Activated naive CD8-positive, alpha-beta T cell treated with anti-CD3 and anti-CD28 coated beads, Interleukin-2, amount 10 ng/mL, durations not matched to agents 7 days and 5 days (primary cell): ENCODE measurements at regions not wholly inside any gene's neighbourhood (a gene's known extent, or its start where the extent isn't known, plus 50 kb on each side); places are given as distances from the start of the nearest gene placed in this dataset.

ENCODE experiments used
- ATAC-seq: fragments of 150-1000 bp; cut with Tn5 transposase; one replicate; pipeline ENCODE4 v1.10.0; 2021; ENCODE audit warnings: low read depth, moderate library complexity
- POLR2A ChIA-PET: fragments of 350-600 bp; sonication (Branson Sonifier 250); formaldehyde crosslinking; loops from one replicate; lab custom pipeline; 2021; ENCODE audit warnings: antibody characterized with exemption; lab: Charles Lee
- DNase-seq: peaks from one replicate; pipeline ENCODE4 v3.0.0; 2021
- H3K27ac Mint-ChIP-seq: one replicate; pipeline ENCODE4 v1.8.0; 2022; ENCODE audit warnings: mild to moderate bottlenecking, mixed read lengths
- H3K27me3 Mint-ChIP-seq: one replicate; pipeline ENCODE4 v1.8.0; 2022; ENCODE audit warnings: mild to moderate bottlenecking, moderate library complexity, mixed read lengths
- H3K36me3 Mint-ChIP-seq: one replicate; pipeline ENCODE4 v1.8.0; 2021; ENCODE audit warnings: mild to moderate bottlenecking, mixed read lengths
- H3K4me1 Mint-ChIP-seq: one replicate; pipeline ENCODE4 v1.8.0; 2021; ENCODE audit warnings: mixed read lengths
- H3K4me3 Mint-ChIP-seq: one replicate; pipeline ENCODE4 v1.8.0; 2022; ENCODE audit warnings: mild to moderate bottlenecking, moderate library complexity, mixed read lengths
- H3K9me3 Mint-ChIP-seq: one replicate; pipeline ENCODE4 v1.8.0; 2021; ENCODE audit warnings: mixed read lengths

GRCh38 chr12:125387206-125387605 lies 322.0 kb downstream of the AACS start:
- no peak for DNase-seq
- no peaks in the 10 kb centered on the region for H3K36me3 Mint-ChIP-seq
- H3K4me3 Mint-ChIP-seq, result no peak overlapping the region
- no peaks in the 10 kb centered on the region for H3K4me1 Mint-ChIP-seq
- no peaks in the 10 kb centered on the region for H3K9me3 Mint-ChIP-seq
- no peak for ATAC-seq
- POLR2A ChIA-PET, result no interaction called here
- H3K27me3 Mint-ChIP-seq, result peaks cover 2% of the 10 kb centered on the region
- no peak overlapping the region for H3K27ac Mint-ChIP-seq

- POLR2A ChIA-PET, result no interaction called here
- H3K27ac Mint-ChIP-seq, result no peak overlapping the region
- H3K9me3 Mint-ChIP-seq, result no peaks in the 10 kb centered on the region
Measured at GRCh38 chr12:125389061-125389697, 323.9 kb downstream of the AACS start.

GRCh38 chr12:125393569-125393968 lies 328.3 kb downstream of the AACS start:
- H3K36me3 Mint-ChIP-seq, result no peaks in the 10 kb centered on the region
- no peak overlapping the region for H3K27ac Mint-ChIP-seq
- H3K4me3 Mint-ChIP-seq, result no peak overlapping the region
- no peaks in the 10 kb centered on the region for H3K4me1 Mint-ChIP-seq
- POLR2A ChIA-PET, result no interaction called here
- H3K27me3 Mint-ChIP-seq, result peaks cover 2% of the 10 kb centered on the region
- ATAC-seq (no peak), DNase-seq (no peak)
- H3K9me3 Mint-ChIP-seq, result peaks cover 3% of the 10 kb centered on the region

More at GRCh38 chr12:125389061-125389697, 323.9 kb downstream of the AACS start:
- Mint-ChIP-seq H3K36me3 (no peaks in the 10 kb centered on the region), H3K4me1 (no peaks in the 10 kb centered on the region), H3K27me3 (peaks cover 2% of the 10 kb centered on the region), H3K4me3 (no peak overlapping the region)
- ATAC-seq (no peak), DNase-seq (no peak)

- POLR2A ChIA-PET, result no interaction called here
- peaks cover 3% of the 10 kb centered on the region for H3K9me3 Mint-ChIP-seq
- no peaks in the 10 kb centered on the region for H3K36me3 Mint-ChIP-seq
- H3K4me1 Mint-ChIP-seq, result no peaks in the 10 kb centered on the region
- peaks cover 1% of the 10 kb centered on the region for H3K27me3 Mint-ChIP-seq
- ATAC-seq (no peak), DNase-seq (no peak)
- no peak overlapping the region for H3K27ac Mint-ChIP-seq
- H3K4me3 Mint-ChIP-seq, result no peak overlapping the region
Measured at GRCh38 chr12:125395583-125396215, 330.5 kb downstream of the AACS start.

- no peaks in the 10 kb centered on the region for H3K4me1 Mint-ChIP-seq
- ATAC-seq, result no peak
- no peak overlapping the region for H3K27ac Mint-ChIP-seq
- no peak for DNase-seq
- peaks cover 3% of the 10 kb centered on the region for H3K9me3 Mint-ChIP-seq
- POLR2A ChIA-PET, result no interaction called here
- H3K4me3 Mint-ChIP-seq, result no peak overlapping the region
- H3K36me3 Mint-ChIP-seq, result no peaks in the 10 kb centered on the region
- peaks cover 2% of the 10 kb centered on the region for H3K27me3 Mint-ChIP-seq
Measured at GRCh38 chr12:125399489-125399888, 334.3 kb downstream of the AACS start.

GRCh38 chr12:125402874-125403789 lies 337.9 kb downstream of the AACS start:
- Mint-ChIP-seq H3K27ac (no peak overlapping the region), H3K27me3 (peaks cover 2% of the 10 kb centered on the region), H3K4me1 (no peaks in the 10 kb centered on the region), H3K36me3 (no peaks in the 10 kb centered on the region), H3K9me3 (no peaks in the 10 kb centered on the region), H3K4me3 (no peak overlapping the region)
- ATAC-seq (no peak), DNase-seq (peak; percentile 32)
- POLR2A ChIA-PET, result no interaction called here

GRCh38 chr12:125403843-125404242 lies 338.6 kb downstream of the AACS start:
- Mint-ChIP-seq H3K4me3 (no peak overlapping the region), H3K4me1 (no peaks in the 10 kb centered on the region), H3K27me3 (peaks cover 2% of the 10 kb centered on the region), H3K36me3 (no peaks in the 10 kb centered on the region), H3K9me3 (no peaks in the 10 kb centered on the region), H3K27ac (no peak overlapping the region)
- POLR2A ChIA-PET, result no interaction called here
- no peak for ATAC-seq
- no peak for DNase-seq

GRCh38 chr12:125406131-125406530 lies 340.9 kb downstream of the AACS start:
- POLR2A ChIA-PET, result no interaction called here
- H3K4me1 Mint-ChIP-seq, result no peaks in the 10 kb centered on the region
- ATAC-seq, result no peak
- H3K27me3 Mint-ChIP-seq, result no peaks in the 10 kb centered on the region
- H3K27ac Mint-ChIP-seq, result no peak overlapping the region
- no peaks in the 10 kb centered on the region for H3K9me3 Mint-ChIP-seq
- no peak for DNase-seq
- no peak overlapping the region for H3K4me3 Mint-ChIP-seq
- no peaks in the 10 kb centered on the region for H3K36me3 Mint-ChIP-seq

- Mint-ChIP-seq H3K27me3 (no peaks in the 10 kb centered on the region), H3K4me3 (no peak overlapping the region), H3K4me1 (no peaks in the 10 kb centered on the region), H3K36me3 (no peaks in the 10 kb centered on the region), H3K9me3 (no peaks in the 10 kb centered on the region), H3K27ac (no peak overlapping the region)
- ATAC-seq (no peak), DNase-seq (no peak)
- POLR2A ChIA-PET, result no interaction called here
Measured at GRCh38 chr12:125408718-125409117, 343.5 kb downstream of the AACS start.

- no peaks in the 10 kb centered on the region for H3K36me3 Mint-ChIP-seq
- H3K4me3 Mint-ChIP-seq, result no peak overlapping the region
- POLR2A ChIA-PET, result no interaction called here
- H3K27ac Mint-ChIP-seq, result no peak overlapping the region
- ATAC-seq (no peak), DNase-seq (no peak)
- H3K4me1 Mint-ChIP-seq, result no peaks in the 10 kb centered on the region
- no peaks in the 10 kb centered on the region for H3K9me3 Mint-ChIP-seq
- H3K27me3 Mint-ChIP-seq, result no peaks in the 10 kb centered on the region
Measured at GRCh38 chr12:125412506-125412905, 347.3 kb downstream of the AACS start.

GRCh38 chr12:125417446-125417845 lies 352.2 kb downstream of the AACS start:
- Mint-ChIP-seq H3K9me3 (peaks cover 5% of the 10 kb centered on the region), H3K4me3 (no peak overlapping the region), H3K36me3 (no peaks in the 10 kb centered on the region), H3K4me1 (no peaks in the 10 kb centered on the region), H3K27ac (no peak overlapping the region), H3K27me3 (no peaks in the 10 kb centered on the region)
- no peak for ATAC-seq
- POLR2A ChIA-PET, result no interaction called here
- DNase-seq, result no peak

- POLR2A ChIA-PET, result no interaction called here
- no peak for DNase-seq
- Mint-ChIP-seq H3K4me3 (no peak overlapping the region), H3K36me3 (no peaks in the 10 kb centered on the region), H3K27me3 (no peaks in the 10 kb centered on the region), H3K4me1 (no peaks in the 10 kb centered on the region), H3K9me3 (peaks cover 5% of the 10 kb centered on the region), H3K27ac (no peak overlapping the region)
- no peak for ATAC-seq
Measured at GRCh38 chr12:125418902-125419564, 353.8 kb downstream of the AACS start.

GRCh38 chr12:125424909-125425308 lies 359.7 kb downstream of the AACS start:
- Mint-ChIP-seq H3K9me3 (peaks cover 3% of the 10 kb centered on the region), H3K4me3 (no peak overlapping the region)

More at GRCh38 chr12:125424909-125425308, 359.7 kb downstream of the AACS start:
- DNase-seq (no peak), ATAC-seq (no peak)
- Mint-ChIP-seq H3K27ac (no peak overlapping the region), H3K27me3 (no peaks in the 10 kb centered on the region), H3K36me3 (no peaks in the 10 kb centered on the region), H3K4me1 (no peaks in the 10 kb centered on the region)
- POLR2A ChIA-PET, result no interaction called here
